Upper lobe of left lung (tissue), 6 donors: ENCODE measurements at regions not wholly inside any gene's neighbourhood (a gene's known extent, or its start where the extent isn't known, plus 50 kb on each side); places are given as distances from the start of the nearest gene placed in this dataset.

Source experiments
- ATAC-seq, 2 donors: fragments of 200-7000 bp; cut with Tn5 transposase; one replicate each; pipeline ENCODE4 v1.9.1; 2022; ENCODE audit warnings: mild to moderate bottlenecking in 2 of 2, moderate library complexity in 2 of 2; ENCODE audit not compliant: low FRiP score in 2 of 2
- DNase-seq, 2 donors: peaks; one replicate each; pipeline ENCODE4 v3.0.0-alpha.2; 2019 to 2020
- H3K27ac ChIP-seq, 4 donors: fragments of 200-600 bp; sonication (generic); one replicate each; pipeline ENCODE4 v1.5.1; 2016 to 2019
- H3K27me3 ChIP-seq, 4 donors: fragments of 200-600 bp; sonication (generic); one replicate each; pipeline ENCODE4 v1.5.1; 2017 to 2019
- H3K36me3 ChIP-seq, 4 donors: fragments of 200-600 bp; sonication (generic); one replicate each; pipeline ENCODE4 v1.5.1; 2016 to 2019
- H3K4me1 ChIP-seq, 4 donors: fragments of 200-600 bp; sonication (generic); one replicate each; pipeline ENCODE4 v1.5.1; 2018 to 2019
- H3K4me3 ChIP-seq, 4 donors: fragments of 200-600 bp; sonication (generic); one replicate each; pipeline ENCODE4 v1.5.1; 2017 to 2019; ENCODE audit warnings: mild to moderate bottlenecking in 2 of 4, moderate library complexity in 1 of 4
- H3K9me3 ChIP-seq, 4 donors: fragments of 200-600 bp; sonication (generic); one replicate each; pipeline ENCODE4 v1.5.1; 2018 to 2019
- EP300 ChIP-seq, 4 donors: sonication (generic); formaldehyde crosslinking; IDR thresholded peaks; one replicate each; pipeline ENCODE4 v1.5.1; 2017; ENCODE audit warnings: antibody characterized with exemption in 4 of 4, control low read depth in 2 of 4
- POLR2A ChIP-seq, 4 donors: fragments of 450-650 bp; IDR thresholded peaks; one replicate each; pipeline ENCODE4 v1.5.1; 2016 to 2017; ENCODE audit warnings: antibody characterized with exemption in 4 of 4, mild to moderate bottlenecking in 2 of 4
- POLR2AphosphoS5 ChIP-seq, 2 donors: sonication (generic); formaldehyde crosslinking; IDR thresholded peaks; one replicate each; pipeline ENCODE4 v1.5.1; 2017; ENCODE audit warnings: antibody characterized with exemption in 2 of 2
- WGBS, 2 donors: methylation state at CpG; one replicate each; pipeline ENCODE4 v1.1.5; 2017 to 2018; 5-methylcytosine and 5-hydroxymethylcytosine counted together
- TF ChIP-seq, protein P1 (sequence below), 6 experiments: fragments of 450-650 bp in 4 of 6; fragments of 200-600 bp in 2 of 6; sonication (generic) in 2 of 6; IDR thresholded peaks; one replicate each; pipeline ENCODE4 v1.5.1; 2016 to 2019; ENCODE audit warnings: antibody characterized with exemption in 6 of 6
- donor health status: DM: no; HTN: no; CAD: no; lungs with moderate emphysema.
- donor health status: DM: no; HTN: yes; CAD: no; lungs with severe emphysema.

GRCh38 chr2:7800031-7800430 is 881.8 kb upstream of the ID2 start:
- WGBS, 2 donors: 73 to 83% methylated on average over 2 of the region's 2 CpGs

GRCh38 chr2:7801212-7801611 is 880.6 kb upstream of the ID2 start:
- no peak overlapping the region for H3K4me3 ChIP-seq
- H3K36me3 ChIP-seq: no peaks in the 10 kb centered on the region
- H3K4me1 ChIP-seq: peaks cover 0 to 4% (median 0%) of the 10 kb centered on the region in 4 donors
- DNase-seq (no peak), ATAC-seq (no peak)
- H3K9me3 ChIP-seq: peaks cover 0 to 15% (median 3%) of the 10 kb centered on the region in 4 donors
- no peak overlapping the region for H3K27ac ChIP-seq
- TF ChIP-seq POLR2AphosphoS5 (IDR thresholded peaks at IDR 0.05): no peak
- no peak for TF ChIP-seq POLR2A (IDR thresholded peaks at IDR 0.05)
- TF ChIP-seq, protein P1, sequence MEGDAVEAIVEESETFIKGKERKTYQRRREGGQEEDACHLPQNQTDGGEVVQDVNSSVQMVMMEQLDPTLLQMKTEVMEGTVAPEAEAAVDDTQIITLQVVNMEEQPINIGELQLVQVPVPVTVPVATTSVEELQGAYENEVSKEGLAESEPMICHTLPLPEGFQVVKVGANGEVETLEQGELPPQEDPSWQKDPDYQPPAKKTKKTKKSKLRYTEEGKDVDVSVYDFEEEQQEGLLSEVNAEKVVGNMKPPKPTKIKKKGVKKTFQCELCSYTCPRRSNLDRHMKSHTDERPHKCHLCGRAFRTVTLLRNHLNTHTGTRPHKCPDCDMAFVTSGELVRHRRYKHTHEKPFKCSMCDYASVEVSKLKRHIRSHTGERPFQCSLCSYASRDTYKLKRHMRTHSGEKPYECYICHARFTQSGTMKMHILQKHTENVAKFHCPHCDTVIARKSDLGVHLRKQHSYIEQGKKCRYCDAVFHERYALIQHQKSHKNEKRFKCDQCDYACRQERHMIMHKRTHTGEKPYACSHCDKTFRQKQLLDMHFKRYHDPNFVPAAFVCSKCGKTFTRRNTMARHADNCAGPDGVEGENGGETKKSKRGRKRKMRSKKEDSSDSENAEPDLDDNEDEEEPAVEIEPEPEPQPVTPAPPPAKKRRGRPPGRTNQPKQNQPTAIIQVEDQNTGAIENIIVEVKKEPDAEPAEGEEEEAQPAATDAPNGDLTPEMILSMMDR (IDR thresholded peaks at IDR 0.05): no peak
- no peak for TF ChIP-seq EP300 (IDR thresholded peaks at IDR 0.05)
- H3K27me3 ChIP-seq: no peaks in the 10 kb centered on the region

More at GRCh38 chr2:7800031-7800430, 881.8 kb upstream of the ID2 start:
- TF ChIP-seq POLR2A (IDR thresholded peaks at IDR 0.05): no peak
- no peak for TF ChIP-seq EP300 (IDR thresholded peaks at IDR 0.05)
- no peak for TF ChIP-seq POLR2AphosphoS5 (IDR thresholded peaks at IDR 0.05)
- TF ChIP-seq, protein P1 (IDR thresholded peaks at IDR 0.05): no peak
- no peak overlapping the region for H3K4me3 ChIP-seq
- no peaks in the 10 kb centered on the region for H3K36me3 ChIP-seq
- H3K27me3 ChIP-seq: no peaks in the 10 kb centered on the region
- ATAC-seq (no peak), DNase-seq (no peak)
- H3K4me1 ChIP-seq: peaks cover 0 to 11% (median 5%) of the 10 kb centered on the region in 4 donors
- H3K27ac ChIP-seq: no peak overlapping the region
- peaks cover 0 to 15% (median 3%) of the 10 kb centered on the region in 4 donors for H3K9me3 ChIP-seq

GRCh38 chr2:7803515-7803914 is 878.3 kb upstream of the ID2 start:
- Histone ChIP-seq H3K9me3 (peaks cover 0 to 15% (median 3%) of the 10 kb centered on the region in 4 donors), H3K27ac (no peak overlapping the region), H3K4me3 (no peak overlapping the region), H3K36me3 (no peaks in the 10 kb centered on the region), H3K4me1 (no peaks in the 10 kb centered on the region), H3K27me3 (no peaks in the 10 kb centered on the region)
- DNase-seq (no peak), ATAC-seq (no peak)
- TF ChIP-seq POLR2AphosphoS5 (IDR thresholded peaks at IDR 0.05): no peak
- TF ChIP-seq EP300 (IDR thresholded peaks at IDR 0.05): no peak
- TF ChIP-seq, protein P1 (IDR thresholded peaks at IDR 0.05): no peak
- no peak for TF ChIP-seq POLR2A (IDR thresholded peaks at IDR 0.05)
- 91 to 94% methylated on average over 5 of the region's 5 CpGs for WGBS, 2 donors

GRCh38 chr2:7809640-7810039 is 872.2 kb upstream of the ID2 start:
- Histone ChIP-seq H3K36me3 (no peaks in the 10 kb centered on the region), H3K27me3 (no peaks in the 10 kb centered on the region), H3K4me3 (no peak overlapping the region), H3K4me1 (no peaks in the 10 kb centered on the region), H3K27ac (no peak overlapping the region), H3K9me3 (no peaks in the 10 kb centered on the region)
- DNase-seq: no peak
- ATAC-seq: no peak
- 89 to 91% methylated on average over 3 of the region's 3 CpGs for WGBS, 2 donors
- no peak for TF ChIP-seq EP300 (IDR thresholded peaks at IDR 0.05)

- TF ChIP-seq POLR2AphosphoS5 (IDR thresholded peaks at IDR 0.05) (no peak), EP300 (IDR thresholded peaks at IDR 0.05) (no peak), POLR2A (IDR thresholded peaks at IDR 0.05) (no peak)
- TF ChIP-seq, protein P1 (IDR thresholded peaks at IDR 0.05): no peak
- DNase-seq (no peak), ATAC-seq (no peak)
- Histone ChIP-seq H3K4me3 (no peak overlapping the region), H3K27me3 (no peaks in the 10 kb centered on the region), H3K4me1 (no peaks in the 10 kb centered on the region), H3K27ac (no peak overlapping the region), H3K36me3 (no peaks in the 10 kb centered on the region), H3K9me3 (no peaks in the 10 kb centered on the region)
- 92 to 96% methylated on average over 3 of the region's 3 CpGs for WGBS, 2 donors
Observed at GRCh38 chr2:7811073-7811472, 870.8 kb upstream of the ID2 start.
